HG03175 (cell line): ENCODE measurements at regions not wholly inside any gene's neighbourhood (a gene's known extent, or its start where the extent isn't known, plus 50 kb on each side); places are given as distances from the start of the nearest gene placed in this dataset.

ENCODE experiments used
- ATAC-seq: cut with Tn5 transposase; IDR thresholded peaks from one replicate; pipeline ENCODE4 v1.9.1; 2021; ENCODE audit warnings: mild to moderate bottlenecking, moderate library complexity; ENCODE audit not compliant: unreplicated experiment

DNA sequence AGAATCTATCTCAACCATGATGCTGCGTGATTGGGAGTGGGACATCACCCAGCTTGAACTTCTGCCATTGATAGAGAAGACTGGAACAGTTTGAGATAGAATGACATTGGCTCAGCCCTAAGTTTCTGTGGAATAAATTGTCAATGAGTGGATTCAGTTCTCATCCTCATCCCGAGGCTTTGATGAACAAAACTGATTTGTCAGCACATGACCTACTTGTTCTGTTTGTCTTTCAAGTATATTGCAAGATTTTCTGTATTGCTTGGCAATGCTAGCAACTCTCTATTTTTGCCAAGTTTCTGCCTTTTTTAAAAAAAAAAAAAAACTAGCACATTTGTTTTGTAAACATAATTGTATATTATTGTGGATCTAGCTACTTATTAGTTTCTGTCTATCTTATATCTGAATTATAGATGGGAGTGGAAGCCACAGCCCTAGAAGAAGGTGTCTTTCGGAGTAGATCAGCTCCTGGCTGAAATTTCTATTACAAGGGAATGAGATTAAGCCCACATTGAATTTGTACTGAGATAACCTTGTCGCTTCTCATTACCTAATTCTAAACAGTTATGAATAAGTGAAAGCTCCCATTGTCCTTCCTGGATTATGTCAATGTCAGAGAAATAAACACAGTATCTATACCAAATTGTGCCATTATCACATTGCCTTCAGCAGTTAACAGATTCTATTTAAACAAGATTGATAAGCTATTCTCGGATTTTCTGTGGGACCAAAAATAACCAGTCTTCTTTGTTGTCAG, 166.1 kb downstream of the TNFSF13B start:
- no peak for ATAC-seq

DNA sequence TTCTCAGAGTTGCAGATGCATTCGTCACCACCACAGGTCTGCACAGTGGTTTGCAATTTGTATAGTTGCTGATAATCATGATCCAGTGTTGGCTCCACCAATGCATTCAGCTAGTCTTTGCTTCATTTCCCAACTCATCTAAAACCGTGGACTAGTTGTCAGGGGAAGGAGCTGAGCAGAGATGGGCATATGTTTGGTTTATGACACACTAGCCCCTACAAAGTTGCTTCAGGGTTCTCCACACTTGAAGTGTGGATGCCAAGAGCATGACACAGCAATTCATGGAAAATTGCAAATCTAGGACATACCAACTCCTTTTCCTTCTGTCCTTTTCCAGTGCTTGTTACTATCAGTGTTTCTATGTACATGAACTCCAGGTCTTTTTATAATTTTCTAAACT, 168.0 kb downstream of the TNFSF13B start:
- no peak for ATAC-seq

DNA sequence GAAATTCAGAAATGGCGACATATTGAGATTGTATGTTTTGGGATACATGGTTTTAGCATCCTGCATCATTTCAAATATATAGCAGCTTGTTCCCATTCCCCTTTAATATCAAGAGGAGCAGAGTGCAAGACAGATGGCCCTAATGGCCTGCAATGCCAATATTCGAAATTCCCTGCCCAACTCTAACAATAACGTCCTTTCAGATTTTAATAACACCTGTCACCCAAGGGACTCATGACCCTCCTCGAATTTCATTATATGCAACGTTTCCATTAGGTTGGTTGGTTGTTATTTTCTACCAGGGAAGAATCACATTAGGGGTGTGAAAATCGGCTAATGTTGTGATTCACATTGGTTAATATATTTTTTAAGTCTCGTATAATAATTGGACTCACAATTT, 170.0 kb downstream of the TNFSF13B start:
- ATAC-seq = no peak

DNA sequence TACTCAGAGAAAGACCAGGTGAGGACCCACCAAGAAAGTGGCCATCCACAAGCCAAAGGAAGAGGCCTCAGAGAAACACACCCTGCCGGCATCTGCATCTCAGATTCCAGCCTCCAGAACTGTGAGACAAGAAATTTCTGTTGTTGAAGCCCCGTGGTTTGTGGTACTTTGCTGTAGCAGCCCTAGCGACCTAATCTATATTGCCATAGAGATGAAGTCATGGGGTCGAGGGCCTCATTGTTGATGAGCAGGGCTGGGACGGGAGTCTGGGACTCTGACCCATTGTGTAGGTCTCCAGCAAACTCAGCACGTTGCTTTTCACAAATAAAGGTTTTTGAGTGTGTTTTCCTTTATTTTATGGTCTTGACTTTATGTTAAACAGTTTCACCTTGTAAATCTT, 174.9 kb downstream of the TNFSF13B start:
- ATAC-seq = no peak

DNA sequence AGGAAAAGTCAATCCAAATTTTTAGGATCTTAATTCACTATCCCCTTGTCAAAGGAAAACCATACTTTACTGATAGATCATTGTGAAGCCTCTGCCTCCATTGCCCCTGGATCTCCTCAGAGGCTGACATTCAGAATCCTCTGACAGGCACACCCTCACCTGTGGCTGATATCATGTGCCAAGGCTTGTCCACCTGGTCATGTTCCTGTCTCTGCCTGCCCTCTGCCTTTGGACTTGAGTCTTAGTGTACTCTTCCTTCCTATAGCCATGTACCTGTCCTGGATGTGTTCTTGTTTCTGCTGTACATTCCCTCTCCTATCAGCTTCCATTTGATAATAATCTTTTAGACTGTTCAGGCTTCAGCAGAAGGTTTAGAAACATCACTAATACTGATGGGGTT, 179.4 kb downstream of the TNFSF13B start:
- no peak for ATAC-seq

DNA sequence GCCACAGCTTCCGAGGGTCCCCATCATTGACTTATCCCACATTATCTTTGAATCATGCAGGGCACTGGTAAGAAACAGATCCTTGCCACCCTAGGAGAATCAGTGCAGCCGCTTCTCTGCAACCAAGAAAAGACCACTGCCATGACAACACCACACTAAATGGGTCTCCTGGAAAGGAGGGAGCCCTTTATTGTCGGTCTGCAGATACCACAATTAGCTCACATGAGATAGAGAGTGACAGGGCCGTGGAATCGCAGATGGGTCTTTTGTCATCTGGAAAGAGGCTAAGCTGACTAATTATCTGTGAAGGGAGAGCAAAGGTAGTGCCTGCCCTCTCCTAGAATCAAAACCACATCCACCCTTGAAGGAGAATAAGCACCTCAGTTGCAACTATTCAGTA, 178.3 kb upstream of the MYO16 start:
- no peak for ATAC-seq

DNA sequence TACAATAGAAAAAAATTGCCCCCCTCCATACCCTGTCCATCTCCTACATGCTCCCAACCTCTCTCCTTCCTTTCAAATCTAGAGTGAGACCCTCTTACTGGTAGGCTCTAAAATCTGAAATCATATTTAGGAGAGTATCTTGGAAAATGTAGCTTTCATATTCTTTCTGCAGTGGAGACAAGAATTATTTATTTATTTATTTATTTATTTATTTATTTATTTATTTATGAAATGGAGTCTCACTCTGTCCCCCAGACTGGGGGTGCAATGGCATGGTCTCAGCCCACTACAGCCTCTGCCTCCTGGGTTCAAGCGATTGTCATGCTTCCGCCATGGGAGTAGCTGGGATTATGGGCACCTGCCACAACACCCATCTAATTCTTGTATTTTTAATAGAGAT, 174.1 kb upstream of the MYO16 start:
- no peak for ATAC-seq

DNA sequence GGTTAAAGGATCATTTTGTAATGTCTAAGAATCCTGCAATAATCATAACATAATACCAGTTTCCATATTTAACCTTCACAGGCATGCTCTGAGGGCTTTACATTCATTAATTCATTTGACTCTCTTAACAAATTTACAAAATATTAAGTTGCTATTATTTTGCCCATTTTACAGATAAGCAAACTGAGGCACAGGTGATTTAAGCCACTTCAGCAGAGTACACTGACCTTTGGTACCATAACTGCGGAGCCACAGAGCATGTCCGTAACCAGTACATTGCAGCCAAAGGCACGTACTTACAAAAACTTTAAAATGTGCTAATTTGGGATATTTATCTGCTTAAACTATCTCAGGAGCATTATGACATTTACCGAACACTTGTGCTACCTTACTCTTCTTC, 169.4 kb upstream of the MYO16 start:
- no peak for ATAC-seq

DNA sequence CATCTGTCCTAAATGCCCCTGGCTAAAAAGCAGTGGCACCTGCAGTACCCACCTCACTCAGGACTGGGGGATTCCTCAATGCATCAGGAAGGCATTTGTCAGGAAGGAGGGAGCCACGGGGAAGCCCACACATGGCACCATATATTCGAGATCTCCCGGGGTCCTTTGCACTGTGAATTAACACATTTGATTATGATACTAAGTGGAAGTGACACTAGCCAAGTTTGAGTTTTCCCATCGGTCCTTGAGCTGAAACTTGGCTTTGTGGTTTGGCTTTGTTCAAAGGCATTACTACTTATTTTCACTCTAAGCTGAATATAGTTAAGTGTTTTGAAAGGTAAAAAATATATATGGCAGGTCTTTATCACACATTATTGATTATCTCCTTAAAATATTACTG, 168.7 kb upstream of the MYO16 start:
- no peak for ATAC-seq

DNA sequence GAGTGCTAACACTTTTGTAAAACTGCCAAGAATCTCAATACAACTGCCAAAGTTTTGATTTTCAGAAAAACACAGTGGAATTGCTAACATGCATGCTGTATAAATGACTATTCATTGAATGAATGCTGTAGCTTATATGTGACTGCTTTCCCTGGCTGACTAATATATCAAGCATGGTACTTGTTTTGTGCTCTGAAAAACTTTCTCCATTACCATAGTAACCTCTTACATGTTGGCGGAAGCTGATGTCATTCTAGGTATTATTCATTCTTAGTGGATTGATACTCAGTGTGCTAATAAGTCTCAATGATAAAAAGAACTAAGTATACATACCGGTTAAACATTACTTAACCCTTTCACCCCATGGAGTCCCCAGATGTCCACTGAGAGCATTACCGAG, 166.1 kb upstream of the MYO16 start:
- ATAC-seq = peak; percentile 49

DNA sequence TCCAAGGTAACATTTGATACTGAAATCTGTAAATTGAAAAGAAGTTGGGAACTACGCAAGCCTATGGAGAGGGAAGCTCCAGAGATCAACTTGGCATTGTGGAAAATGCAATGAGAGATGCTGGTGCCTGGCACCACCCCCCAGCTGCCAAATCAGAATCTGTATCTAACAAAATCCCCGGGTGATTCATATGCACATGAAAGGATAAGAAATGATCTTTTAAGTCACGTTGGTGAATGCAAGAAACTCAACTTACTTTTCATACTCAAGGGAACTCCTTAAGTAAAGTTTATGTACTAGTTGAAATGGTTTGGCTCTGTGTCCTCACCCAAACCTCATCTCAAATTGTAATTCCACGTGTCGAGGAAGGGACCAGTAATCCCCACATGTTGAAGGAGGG, 158.5 kb upstream of the MYO16 start:
- no peak for ATAC-seq

DNA sequence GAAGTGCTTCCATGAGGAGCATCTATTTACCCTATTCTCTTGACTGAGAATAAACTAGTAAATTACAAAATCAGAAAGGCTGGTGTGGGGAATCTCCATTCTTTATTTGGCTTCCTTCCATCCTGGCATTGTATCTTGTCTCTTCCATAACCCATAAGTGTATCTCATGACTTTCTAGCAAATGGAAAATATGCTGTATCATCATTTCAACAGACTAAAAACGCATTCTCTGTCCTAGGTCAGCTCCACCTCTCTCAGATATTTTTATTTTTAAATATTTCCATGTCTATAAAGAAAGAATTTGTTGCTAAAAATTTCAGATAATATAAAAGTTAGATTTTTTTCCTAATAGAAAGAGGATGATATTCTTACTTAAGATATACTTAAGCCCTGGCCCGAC, 154.2 kb upstream of the MYO16 start:
- no peak for ATAC-seq

DNA sequence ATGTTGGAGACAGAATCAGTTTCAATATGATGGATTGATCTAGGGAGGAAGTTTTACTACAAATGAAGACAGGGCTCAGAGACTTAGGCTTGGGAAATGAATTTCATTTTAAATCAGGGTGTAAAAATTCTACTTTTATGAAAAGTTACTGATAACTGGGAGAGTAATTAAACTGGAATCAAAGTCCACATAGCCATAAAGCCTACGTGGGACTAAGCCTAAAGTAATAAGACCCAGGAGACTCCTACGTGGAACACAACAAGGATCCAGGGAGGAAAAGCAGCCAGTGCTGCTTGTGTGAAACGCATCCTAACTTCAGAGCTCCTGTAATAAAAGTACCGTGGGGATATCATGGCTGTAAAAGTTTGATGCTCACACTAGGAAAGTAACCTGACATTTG, 152.0 kb upstream of the MYO16 start:
- ATAC-seq = no peak

DNA sequence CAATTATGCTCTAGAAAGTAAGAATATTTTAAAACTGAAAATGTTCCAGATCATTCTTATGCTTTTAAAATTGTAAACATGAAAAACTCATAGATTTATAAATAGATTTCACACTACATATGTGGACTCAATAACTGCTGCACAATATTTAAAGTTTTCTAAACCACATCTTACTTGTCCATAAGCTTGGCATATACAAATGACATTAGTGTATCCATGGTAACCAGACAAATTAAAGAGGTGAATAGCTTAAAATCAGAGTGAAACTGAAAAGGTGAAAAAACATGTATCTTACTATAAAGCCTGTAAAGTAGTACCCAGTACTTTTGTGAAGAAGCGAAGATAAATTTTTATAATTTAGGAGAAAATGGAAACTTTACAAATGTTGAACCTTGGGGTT, 151.2 kb upstream of the MYO16 start:
- ATAC-seq = no peak

DNA sequence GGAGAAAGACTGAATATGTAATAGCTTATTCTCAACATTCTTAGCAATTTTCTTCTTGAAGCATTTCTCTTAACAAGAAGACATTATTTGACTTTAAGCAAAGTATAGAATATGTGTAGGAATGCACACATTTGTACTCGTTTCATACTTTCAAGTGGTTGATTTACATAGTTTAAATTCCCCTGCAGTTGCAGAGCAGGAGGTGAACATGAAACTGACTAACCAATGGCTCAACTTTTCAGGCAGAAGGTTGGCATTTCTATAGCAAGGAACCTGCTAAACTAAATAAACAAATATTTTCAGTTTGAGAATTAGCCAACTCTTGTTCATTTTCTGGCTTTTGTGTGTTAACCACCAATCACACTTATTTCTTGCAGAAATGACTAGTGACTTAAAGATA, 145.4 kb upstream of the MYO16 start:
- ATAC-seq = no peak

DNA sequence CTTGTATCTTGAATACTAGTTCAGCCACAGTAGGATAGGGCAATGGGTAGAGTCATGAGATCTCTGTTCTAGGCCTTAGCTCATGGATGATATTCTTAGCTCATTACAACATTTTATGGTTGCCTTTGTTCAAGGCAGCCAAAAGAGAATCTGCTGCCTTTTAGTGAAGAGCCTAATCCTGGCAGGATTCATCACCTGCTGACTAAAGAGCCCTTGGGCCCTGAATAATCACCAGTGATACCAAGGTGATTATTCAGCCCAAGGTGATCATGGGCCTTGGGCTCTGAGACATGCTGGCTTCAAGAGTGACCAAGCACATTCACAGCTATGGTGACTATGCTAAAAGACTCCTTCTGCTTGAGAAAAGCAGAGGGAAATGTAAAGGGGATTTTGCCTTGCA, 143.3 kb upstream of the MYO16 start:
- ATAC-seq = no peak

DNA sequence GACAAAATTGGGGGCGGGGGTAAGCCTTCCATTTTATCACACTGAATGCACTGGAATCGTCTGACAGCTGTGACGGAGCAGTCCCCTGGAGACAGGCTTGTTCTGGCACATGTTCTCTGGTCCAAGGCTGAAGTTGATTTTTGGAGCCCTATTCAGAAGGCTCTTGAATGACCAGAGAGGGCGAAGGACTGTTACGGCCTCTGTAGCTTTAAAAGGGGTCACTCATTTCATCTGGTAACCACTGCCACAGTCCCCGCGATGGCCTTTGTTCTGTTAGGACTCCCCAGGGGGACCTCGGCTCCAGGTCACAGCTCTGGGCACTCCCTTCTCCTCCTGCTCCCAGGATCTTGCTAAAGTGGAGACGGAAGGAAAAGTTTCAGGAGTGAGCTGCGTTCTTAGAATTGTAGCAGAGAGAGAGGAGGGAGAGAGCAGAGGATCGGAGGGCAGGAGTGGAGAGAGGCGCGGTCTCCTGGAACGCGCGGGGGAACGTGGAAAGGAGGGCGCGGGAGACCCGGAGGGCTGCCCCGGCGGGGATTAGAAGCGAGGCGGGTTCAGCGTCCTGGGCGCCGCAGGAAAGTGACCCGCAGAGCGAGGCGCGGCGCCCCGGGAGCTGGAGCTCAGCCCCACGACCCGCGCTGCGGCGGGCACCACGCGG, 134.3 kb upstream of the MYO16 start:
- ATAC-seq = no peak

DNA sequence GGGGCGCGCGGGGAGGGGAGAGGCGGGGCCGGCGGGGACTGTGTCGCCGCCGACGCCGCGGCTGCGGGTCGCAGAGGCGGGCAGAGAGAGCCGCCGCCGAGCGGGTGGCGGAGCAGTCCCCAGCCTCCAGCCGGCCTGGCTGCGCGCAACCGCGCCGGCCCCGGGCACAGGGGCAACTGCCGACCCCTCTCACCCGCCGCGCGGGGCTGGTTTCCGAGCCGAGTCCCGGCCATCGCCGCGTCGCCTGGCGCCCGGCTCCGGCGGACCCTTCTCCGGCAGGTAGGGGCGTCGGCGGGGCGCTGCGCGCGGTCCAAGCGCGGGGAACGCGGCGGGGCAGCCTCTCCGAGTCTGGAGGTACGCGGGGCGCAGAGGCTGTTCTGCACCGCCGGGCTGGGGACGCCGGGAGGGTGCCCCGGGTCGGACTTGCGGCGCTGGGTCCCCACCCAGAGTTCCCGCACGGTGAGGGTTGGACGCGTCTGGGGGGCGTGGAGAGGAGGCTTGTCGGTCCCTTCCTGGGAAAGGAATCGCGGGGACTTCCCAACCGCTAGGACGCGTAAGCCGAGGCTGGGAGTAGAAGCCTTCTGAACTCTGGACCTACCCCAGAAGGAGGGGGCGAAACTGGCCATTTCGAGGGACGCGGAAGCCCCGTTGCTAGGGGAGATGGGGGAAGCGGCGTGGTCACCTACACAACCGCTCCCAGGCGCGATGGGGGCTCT, 133.6 kb upstream of the MYO16 start:
- ATAC-seq = no peak

DNA sequence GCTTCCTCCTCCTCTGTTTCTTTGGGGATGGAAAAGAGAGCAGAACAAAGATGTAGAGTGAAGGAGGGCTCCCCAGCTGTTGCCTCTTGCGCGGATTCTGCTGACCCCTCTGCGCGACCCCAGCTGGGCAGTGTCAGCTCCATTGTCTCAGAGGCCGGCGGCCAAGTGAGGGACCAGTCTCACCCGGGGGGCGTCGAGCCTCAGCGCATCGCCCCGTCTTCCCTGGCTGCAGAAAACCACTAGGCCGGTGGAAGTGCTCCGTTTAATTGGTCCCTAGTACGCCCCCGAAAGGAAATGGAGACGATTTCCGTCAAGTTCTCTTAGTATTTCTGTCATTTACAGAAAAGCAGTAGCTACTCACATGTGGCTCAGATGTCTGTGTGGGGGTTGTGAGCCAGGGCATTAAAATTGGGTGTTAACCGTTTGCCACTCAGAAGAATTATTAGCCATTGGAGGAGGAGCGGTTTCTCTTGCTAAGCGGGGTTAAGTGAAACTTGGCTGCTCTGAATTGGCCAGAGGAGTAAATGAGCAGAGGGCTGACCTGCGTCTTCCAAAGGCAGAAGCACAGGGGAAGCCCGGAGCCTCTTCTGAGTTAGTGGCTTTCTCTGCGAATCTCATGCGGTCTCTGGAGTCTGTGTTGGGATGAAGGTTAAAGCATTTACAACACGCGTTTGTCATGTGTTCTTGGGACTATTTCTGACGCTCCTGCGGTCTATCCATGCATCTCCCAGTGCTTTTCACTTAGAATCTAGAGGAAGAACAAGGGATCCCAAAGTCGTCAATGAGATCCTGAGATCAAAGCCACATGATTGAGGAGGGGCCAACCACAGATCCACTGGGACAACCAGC, 132.8 kb upstream of the MYO16 start:
- ATAC-seq = no peak

DNA sequence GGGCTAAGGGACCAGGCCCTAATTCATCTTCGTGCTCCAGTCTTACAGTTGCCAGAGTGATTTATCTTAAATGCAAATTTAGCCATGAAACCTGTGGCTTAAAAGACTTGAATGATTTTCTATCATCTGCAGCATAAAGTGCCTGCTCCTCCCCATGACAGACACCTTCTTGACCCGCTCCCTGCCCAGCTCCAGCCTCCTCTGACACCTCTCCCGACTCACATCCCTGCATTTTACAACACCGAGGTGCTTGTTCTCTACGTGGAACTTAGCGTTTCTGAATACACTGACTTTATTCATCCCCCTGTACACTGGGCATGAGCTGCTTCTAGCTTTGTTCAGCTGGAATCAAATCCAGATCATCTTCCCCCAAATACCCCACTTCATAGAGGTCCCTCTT, 128.7 kb upstream of the MYO16 start:
- ATAC-seq = no peak

DNA sequence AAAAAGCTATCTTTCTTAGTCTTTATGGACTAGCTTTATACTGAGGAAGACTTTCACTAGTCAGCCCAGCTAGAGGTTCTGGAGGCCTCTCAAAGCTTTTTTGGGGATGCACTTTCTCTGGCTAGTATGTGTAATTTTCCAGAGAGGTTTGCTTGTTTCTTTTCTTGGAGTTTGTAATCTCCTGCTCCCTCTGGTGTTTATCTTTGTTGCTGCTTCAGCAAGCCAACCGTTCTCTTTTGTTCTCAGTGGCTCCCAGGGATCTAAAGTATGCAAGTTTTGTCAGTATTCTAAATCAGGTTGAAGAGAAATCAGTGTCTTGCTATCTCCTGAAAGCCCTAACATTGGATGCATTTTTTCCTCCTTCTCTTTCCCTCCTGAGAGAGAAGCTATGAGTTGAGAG, 121.1 kb upstream of the MYO16 start:
- ATAC-seq = no peak
